K562 (cell line): ENCODE measurements at regions not wholly inside any gene's neighbourhood (a gene's known extent, or its start where the extent isn't known, plus 50 kb on each side); places are given as distances from the start of the nearest gene placed in this dataset.

Experiments
- ATAC-seq: fragments of 200-7000 bp; cut with Tn5 transposase; 3 replicates; pipeline ENCODE4 v1.9.1; 2020; ENCODE audit warnings: moderate library complexity
- BruUV-seq: library from RNA; stranded (reverse); fragments of 400-500 nt; replicated peaks from 2 replicates; lab custom pipeline; 2021; lab: Mats Ljungman, UMichigan
- CTCF ChIA-PET: fragments of 300-600 bp; formaldehyde crosslinking; extraction: SDS; loops from one replicate; lab custom pipeline; 2021; ENCODE audit warnings: low intra/inter-chr PET ratio; lab: Yijun Ruan, JAX
- POLR2A ChIA-PET: fragments of 300-600, 350-650 bp; sonication (Branson Sonifier 250); formaldehyde crosslinking; extraction: SDS; loops from one replicate; lab custom pipeline; 2021; ENCODE audit warnings: antibody characterized with exemption, inconsistent platforms; lab: Yijun Ruan, JAX
- DNase-seq, 4 experiments: peaks; one replicate each; pipeline versions ENCODE4 v3.0.0 to v3.0.0-alpha.2; 2011 to 2018; ENCODE audit warnings: low spot score in 3 of 4, mixed read lengths in 3 of 4; ENCODE audit errors: extremely low read depth in 1 of 4
- FAIRE-seq: peaks from 2 replicates; lab custom pipeline; 2011; peaks lifted over from hg19 to GRCh38; lab: Jason Lieb, UNC
- H2AFZ ChIP-seq: 2 replicates; pipeline ENCODE4 v1.6.0; 2011; ENCODE audit warnings: low read depth, low read length, control low read depth, inconsistent platforms
- H3K27ac ChIP-seq: fragments of 200-600 bp; 3 replicates; pipeline ENCODE4 v1.8.0; 2011; ENCODE audit warnings: low read depth, mild to moderate bottlenecking, control low read depth, inconsistent platforms, low read length, moderate library complexity, mixed read lengths; ENCODE audit errors: extremely low read depth
- H3K27me3 ChIP-seq, 2 experiments: fragments of 300-600 bp in 1 of 2; 2 replicates in 1 of 2; 3 replicates in 1 of 2; pipeline versions ENCODE4 v1.6.0 to v1.8.0; 2011; ENCODE audit warnings: inconsistent platforms in 2 of 2, low read length in 2 of 2, mild to moderate bottlenecking in 1 of 2, mixed read lengths in 1 of 2, moderate library complexity in 1 of 2; ENCODE audit not compliant: control insufficient read depth in 2 of 2, insufficient read depth in 2 of 2
- H3K36me3 ChIP-seq: fragments of 300-600 bp; 3 replicates; pipeline ENCODE4 v1.8.0; 2011; ENCODE audit warnings: mild to moderate bottlenecking, low read length, inconsistent platforms; ENCODE audit not compliant: control insufficient read depth, insufficient read depth
- H3K4me1 ChIP-seq, 2 experiments: fragments of 200-600 bp in 1 of 2; replicated peaks in 1 of 2; 2 replicates in 1 of 2; 3 replicates in 1 of 2; pipeline versions ENCODE4 v1.5.1 to v1.8.0; 2011; ENCODE audit warnings: inconsistent platforms in 2 of 2, low read length in 2 of 2, mild to moderate bottlenecking in 1 of 2, mixed read lengths in 1 of 2, moderate library complexity in 1 of 2; ENCODE audit not compliant: control insufficient read depth in 2 of 2, insufficient read depth in 2 of 2
- H3K4me2 ChIP-seq: 2 replicates; pipeline ENCODE4 v1.6.1; 2011; ENCODE audit warnings: low read length, control low read depth, inconsistent platforms, mixed read lengths; ENCODE audit not compliant: insufficient read depth
- H3K4me3 ChIP-seq: fragments of 200-600 bp; sonication (generic), shearing (Covaris generic); 2 replicates; pipeline ENCODE4 v1.5.1; 2016; ENCODE audit warnings: control low read depth, inconsistent platforms
- H3K79me2 ChIP-seq: fragments of 200-600 bp; 3 replicates; pipeline ENCODE4 v1.8.0; 2011; ENCODE audit warnings: low read length, inconsistent platforms; ENCODE audit not compliant: control insufficient read depth, insufficient read depth
- H3K9ac ChIP-seq, 2 experiments: 2 replicates each; pipeline versions ENCODE4 v1.6.0 to v1.6.1; 2011; ENCODE audit warnings: low read depth in 2 of 2, low read length in 2 of 2, control low read depth in 1 of 2, inconsistent platforms in 1 of 2, mild to moderate bottlenecking in 1 of 2, mixed read lengths in 1 of 2; ENCODE audit not compliant: insufficient read depth in 1 of 2
- H3K9me1 ChIP-seq: one replicate; pipeline ENCODE4 v1.6.0; 2011; ENCODE audit warnings: inconsistent platforms, mild to moderate bottlenecking, low read length, moderate library complexity; ENCODE audit not compliant: control insufficient read depth, insufficient read depth
- H3K9me3 ChIP-seq: replicated peaks from 2 replicates; pipeline ENCODE4 v1.5.1; 2011; ENCODE audit warnings: low read depth, low read length, inconsistent platforms; ENCODE audit not compliant: control insufficient read depth, insufficient read depth
- H4K20me1 ChIP-seq: replicated peaks from 2 replicates; pipeline ENCODE4 v1.6.1; 2011; ENCODE audit warnings: low read length, inconsistent platforms, mixed read lengths; ENCODE audit not compliant: control insufficient read depth, insufficient read depth
- ATF1 ChIP-seq, 2 experiments: fragments of 450-650 bp in 1 of 2; IDR thresholded peaks; 2 replicates each; pipeline ENCODE4 v1.6.1; 2016; ENCODE audit warnings: missing compliant biosample characterization in 1 of 2, missing genetic modification characterization in 1 of 2
- COPS2 ChIP-seq: fragments of 450-650 bp; conservative IDR thresholded peaks from 2 replicates; pipeline ENCODE4 v1.6.1; 2016; ENCODE audit warnings: mild to moderate bottlenecking, moderate library complexity
- E2F8 ChIP-seq: fragments of 450-650 bp; IDR thresholded peaks from 2 replicates; pipeline ENCODE4 v1.7.1; 2018; ENCODE audit warnings: mild to moderate bottlenecking, low read depth; ENCODE audit not compliant: partially characterized antibody
- FOXP4 ChIP-seq: sonication (generic); formaldehyde crosslinking; IDR thresholded peaks from 2 replicates; pipeline ENCODE4 v1.8.0; 2022; ENCODE audit warnings: mild to moderate bottlenecking, missing genetic modification reagents, borderline replicate concordance
- L3MBTL2 ChIP-seq: fragments of 450-650 bp; IDR thresholded peaks from 2 replicates; pipeline ENCODE4 v1.6.1; 2016; ENCODE audit warnings: mild to moderate bottlenecking, moderate library complexity
- RBM15 ChIP-seq: fragments of 200-400 bp; formaldehyde crosslinking; IDR thresholded peaks from 2 replicates; pipeline ENCODE4 v1.6.1; 2018; ENCODE audit warnings: mild to moderate bottlenecking, low read length, moderate library complexity; ENCODE audit not compliant: insufficient read depth
- RBM17 ChIP-seq: fragments of 200-400 bp; formaldehyde crosslinking; IDR thresholded peaks from 2 replicates; pipeline ENCODE4 v1.6.1; 2017; ENCODE audit warnings: low read depth, mild to moderate bottlenecking, low read length, borderline replicate concordance
- TCF15 ChIP-seq: fragments of 250-450 bp; sonication (Bioruptor Pico); IDR thresholded peaks from 2 replicates; pipeline ENCODE4 v1.8.0; 2022; ENCODE audit warnings: moderate library complexity, mild to moderate bottlenecking, inconsistent platforms
- ZBTB17 ChIP-seq: fragments of 450-650 bp; formaldehyde crosslinking; IDR thresholded peaks from 2 replicates; pipeline ENCODE4 v1.4.0; 2020; ENCODE audit warnings: mild to moderate bottlenecking
- ZBTB33 ChIP-seq: sonication (generic); formaldehyde crosslinking; IDR thresholded peaks from 2 replicates; pipeline ENCODE4 v1.8.1; 2023; ENCODE audit warnings: mild to moderate bottlenecking, missing genetic modification reagents
- ZNF764 ChIP-seq: fragments of 250-450 bp; sonication (Bioruptor Pico); IDR thresholded peaks from 2 replicates; pipeline ENCODE4 v1.4.0; 2020; ENCODE audit warnings: low read depth, mild to moderate bottlenecking, moderate library complexity
- WGBS: fragments of 100-300 bp; shearing (Covaris generic); methylation state at CpG from one replicate; pipeline ENCODE4 v1.1.6; 2016; ENCODE audit warnings: low coverage, mixed read lengths; ENCODE audit not compliant: insufficient coverage; ENCODE audit errors: missing lambda C conversion rate; 5-methylcytosine and 5-hydroxymethylcytosine counted together
- in situ Hi-C: fragments of 300-500 bp; cut with MboI; formaldehyde crosslinking; loops from 4 replicates; pipeline ENCODE4 v1.15.0; 2018; ENCODE audit warnings: inconsistent platforms, mixed read lengths
- intact Hi-C: fragments of 100-400 bp; cut with micrococcal nuclease; formaldehyde crosslinking; loops from 2 replicates; pipeline ENCODE4 v1.14.2; 2022

GRCh38 chr3:28890373-28890772 is 390.5 kb upstream of the RBMS3 start:
- in situ Hi-C loops (no loop called here), intact Hi-C loops (no loop called here)
- Histone ChIP-seq H3K79me2 (no peaks in the 10 kb centered on the region), H4K20me1 (no peaks in the 10 kb centered on the region), H3K9me1 (no peaks in the 10 kb centered on the region), H3K36me3 (no peaks in the 10 kb centered on the region), H3K4me2 (no peak overlapping the region), H3K27me3 (no peaks in the 10 kb centered on the region), H3K9ac (no peak overlapping the region), H3K4me1 (no peaks in the 10 kb centered on the region), H2AFZ (no peak overlapping the region), H3K27ac (no peak overlapping the region), H3K9me3 (no peaks in the 10 kb centered on the region; the same call in 1 of the 2 replicates), H3K4me3 (no peak overlapping the region)
- TF ChIP-seq RBM17: no peak
- TF ChIP-seq E2F8: no peak
- TF ChIP-seq ZBTB33 (CRISPR knock-in tag): no peak
- TF ChIP-seq COPS2: no peak
- no peak for TF ChIP-seq L3MBTL2
- TF ChIP-seq FOXP4 (CRISPR knock-in tag): no peak
- TF ChIP-seq TCF15 (CRISPR knock-in tag): no peak
- TF ChIP-seq ZBTB17 (CRISPR knock-in tag): no peak
- TF ChIP-seq RBM15: no peak
- TF ChIP-seq ZNF764: no peak
- TF ChIP-seq ATF1 (CRISPR knock-in tag; IDR thresholded peaks at IDR 0.05): no peak
- TF ChIP-seq ATF1 (tag; IDR thresholded peaks at IDR 0.05): no peak
- CTCF ChIA-PET: no interaction called here
- WGBS: 5% methylated on average over 1 of the region's 1 CpG
- no TSS peak for BruUV-seq
- FAIRE-seq: no peak
- POLR2A ChIA-PET: interaction anchor here (0.6 kb wide), 1 partner anchor 862 kb away, joined by 4 read pairs; no protein-coding TSS in a partner anchor
- no peak for ATAC-seq
- no peak for DNase-seq
